Activated CD8-positive, alpha-beta T cell treated with anti-CD3 and anti-CD28 coated beads for 36 hours (primary cell): ENCODE measurements at regions not wholly inside any gene's neighbourhood (a gene's known extent, or its start where the extent isn't known, plus 50 kb on each side); places are given as distances from the start of the nearest gene placed in this dataset.

Experiments
- ATAC-seq: fragments of 200-7000 bp; cut with Tn5 transposase; one replicate; pipeline ENCODE4 v1.10.0; 2021; ENCODE audit warnings: mild to moderate bottlenecking, moderate library complexity
- CTCF ChIA-PET: fragments of 350-600 bp; sonication (Branson Sonifier 250); formaldehyde crosslinking; loops from one replicate; lab custom pipeline; 2021; ENCODE audit warnings: antibody characterized with exemption; lab: Charles Lee
- POLR2A ChIA-PET: fragments of 350-600 bp; sonication (Branson Sonifier 250); formaldehyde crosslinking; loops from one replicate; lab custom pipeline; 2021; ENCODE audit warnings: antibody characterized with exemption; lab: Charles Lee
- DNase-seq: peaks from one replicate; pipeline ENCODE4 v3.0.0-alpha.2; 2020
- H3K27ac Mint-ChIP-seq: one replicate; pipeline ENCODE4 v1.8.0; 2021; ENCODE audit warnings: mild to moderate bottlenecking, mixed read lengths
- H3K27me3 Mint-ChIP-seq: one replicate; pipeline ENCODE4 v1.8.0; 2021; ENCODE audit warnings: mixed read lengths
- H3K36me3 Mint-ChIP-seq: one replicate; pipeline ENCODE4 v1.8.0; 2021; ENCODE audit warnings: low read depth, mixed read lengths
- H3K4me1 Mint-ChIP-seq: one replicate; pipeline ENCODE4 v1.8.0; 2021; ENCODE audit warnings: low read depth, mixed read lengths
- H3K4me3 Mint-ChIP-seq: one replicate; pipeline ENCODE4 v1.8.0; 2021; ENCODE audit warnings: mild to moderate bottlenecking, moderate library complexity, mixed read lengths
- H3K9me3 Mint-ChIP-seq: one replicate; pipeline ENCODE4 v1.8.0; 2021; ENCODE audit warnings: mixed read lengths
- CTCF ChIP-seq: fragments of 200-600 bp; IDR thresholded peaks from one replicate; pipeline ENCODE4 v1.8.0; 2022; ENCODE audit warnings: antibody characterized with exemption, mild to moderate bottlenecking
- intact Hi-C: fragments of 100-400 bp; cut with micrococcal nuclease; formaldehyde crosslinking; loops from one replicate; pipeline ENCODE4 v1.10.0; 2022

DNA sequence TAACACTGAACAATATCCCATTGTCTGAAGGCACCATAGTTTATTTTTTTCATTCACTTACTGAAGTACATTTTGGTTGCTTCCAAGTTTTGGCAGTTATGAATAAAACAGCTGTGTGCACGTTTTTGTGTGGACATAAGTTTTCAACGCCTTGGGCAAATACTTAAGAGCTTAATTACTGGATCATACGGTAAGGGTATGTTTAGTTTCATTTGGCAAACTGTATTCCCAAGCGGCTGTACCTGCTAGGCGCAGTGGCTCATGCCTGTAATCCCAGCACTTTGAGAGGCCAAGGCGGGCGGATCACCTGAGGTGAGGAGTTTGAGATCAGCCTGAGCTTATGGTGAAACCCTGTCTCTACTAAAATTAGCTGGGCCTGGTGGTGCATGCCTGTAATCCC lies 63.7 kb upstream of the FAM120A start:
- TF ChIP-seq CTCF, result no peak
- Mint-ChIP-seq H3K4me3 (no peak overlapping the region), H3K27ac (no peak overlapping the region), H3K27me3 (no peaks in the 10 kb centered on the region), H3K4me1 (no peaks in the 10 kb centered on the region), H3K9me3 (no peaks in the 10 kb centered on the region), H3K36me3 (no peaks in the 10 kb centered on the region)
- ChIA-PET CTCF (no interaction called here), POLR2A (interaction anchor here (0.9 kb wide), 1 partner anchor 15 kb away, joined by 5 read pairs; no protein-coding TSS in a partner anchor)
- intact Hi-C loops, result no loop called here
- no peak for ATAC-seq
- DNase-seq, result no peak

DNA sequence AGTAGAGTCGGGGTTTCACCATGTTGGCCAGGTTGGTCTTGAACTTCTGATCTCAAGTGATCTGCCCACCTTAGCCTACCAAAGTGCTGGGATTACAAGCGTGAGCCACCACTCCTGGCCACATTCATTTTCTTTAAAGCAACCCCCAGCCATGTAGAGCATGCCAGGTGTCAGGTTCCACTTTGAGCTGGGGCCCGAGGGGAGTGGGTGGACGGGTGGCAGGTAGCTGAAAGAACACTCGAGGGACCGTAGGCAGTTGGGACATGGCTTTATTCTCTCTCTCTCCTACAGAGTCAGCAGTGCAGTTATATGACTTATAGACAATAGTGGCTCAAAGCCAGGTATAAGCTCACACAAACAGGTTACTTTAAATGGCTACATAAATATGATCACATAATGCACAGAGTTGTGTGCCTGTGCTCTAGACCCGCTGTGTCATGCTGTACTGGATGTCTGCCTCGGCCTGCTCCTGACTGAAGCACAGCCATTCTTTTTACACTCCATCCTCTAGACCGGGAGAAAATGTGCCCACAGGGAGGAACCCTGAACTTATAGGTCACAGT lies 60.5 kb upstream of the FAM120A start:
- Mint-ChIP-seq H3K27me3 (no peaks in the 10 kb centered on the region), H3K4me1 (no peaks in the 10 kb centered on the region), H3K36me3 (no peaks in the 10 kb centered on the region), H3K27ac (no peak overlapping the region), H3K4me3 (no peak overlapping the region), H3K9me3 (no peaks in the 10 kb centered on the region)
- no peak for TF ChIP-seq CTCF
- ChIA-PET CTCF (interaction anchor here (1.0 kb wide), 1 partner anchor 16 kb away, joined by 3 read pairs; no protein-coding TSS in a partner anchor), POLR2A (no interaction called here)
- DNase-seq (no peak), ATAC-seq (no peak)
- intact Hi-C loops, result no loop called here

- Mint-ChIP-seq H3K4me1 (no peaks in the 10 kb centered on the region), H3K4me3 (no peak overlapping the region), H3K36me3 (no peaks in the 10 kb centered on the region), H3K27me3 (peaks cover 1% of the 10 kb centered on the region), H3K9me3 (no peaks in the 10 kb centered on the region), H3K27ac (no peak overlapping the region)
- CTCF ChIA-PET, result no interaction called here
- intact Hi-C loops, result no loop called here
- POLR2A ChIA-PET, result no interaction called here
- ATAC-seq (no peak), DNase-seq (no peak)
- TF ChIP-seq CTCF, result no peak
Measured at GRCh38 chr9:93391898-93392297, 59.6 kb upstream of the FAM120A start.

GRCh38 chr9:93392974-93393373 lies 58.5 kb upstream of the FAM120A start:
- no peak for TF ChIP-seq CTCF
- no peaks in the 10 kb centered on the region for H3K4me1 Mint-ChIP-seq
- intact Hi-C loops, result no loop called here
- H3K4me3 Mint-ChIP-seq, result no peak overlapping the region
- ChIA-PET POLR2A (interaction anchor here (0.6 kb wide), 1 partner anchor 1902 kb away, joined by 3 read pairs; no protein-coding TSS in a partner anchor), CTCF (no interaction called here)
- no peak overlapping the region for H3K27ac Mint-ChIP-seq
- DNase-seq (no peak), ATAC-seq (no peak)
- no peaks in the 10 kb centered on the region for H3K9me3 Mint-ChIP-seq
- H3K27me3 Mint-ChIP-seq, result peaks cover 1% of the 10 kb centered on the region
- no peaks in the 10 kb centered on the region for H3K36me3 Mint-ChIP-seq
